ENCODE measurements at regions not wholly inside any gene's neighbourhood (a gene's known extent, or its start where the extent isn't known, plus 50 kb on each side); places are given as distances from the start of the nearest gene placed in this dataset.

- no peak for DNase-seq (ENCODE audit: low read depth)
Observed at GRCh38 chr15:39209548-39210211, 371.2 kb upstream of the THBS1 start.

GRCh38 chr15:39211108-39211979 is 369.5 kb upstream of the THBS1 start:
- DNase-seq (ENCODE audit: low read depth) = no peak

- no peak for DNase-seq (ENCODE audit: low read depth)
Observed at GRCh38 chr15:39213385-39213840, 367.5 kb upstream of the THBS1 start.

GRCh38 chr15:39215015-39215414 is 365.9 kb upstream of the THBS1 start:
- no peak for DNase-seq (ENCODE audit: low read depth)

GRCh38 chr15:39216816-39217215 is 364.1 kb upstream of the THBS1 start:
- DNase-seq (ENCODE audit: low read depth) = no peak

- DNase-seq (ENCODE audit: low read depth) = no peak
Observed at GRCh38 chr15:39219608-39220007, 361.3 kb upstream of the THBS1 start.

GRCh38 chr15:39226169-39226937 is 354.5 kb upstream of the THBS1 start:
- no peak for DNase-seq (ENCODE audit: low read depth)

- DNase-seq (ENCODE audit: low read depth) = no peak
Observed at GRCh38 chr15:39227001-39227400, 353.9 kb upstream of the THBS1 start.

- no peak for DNase-seq (ENCODE audit: low read depth)
Observed at GRCh38 chr15:39228889-39229288, 352.0 kb upstream of the THBS1 start.

- no peak for DNase-seq (ENCODE audit: low read depth)
Observed at GRCh38 chr15:39230205-39230907, 350.5 kb upstream of the THBS1 start.

GRCh38 chr15:39230908-39231285 is 350.0 kb upstream of the THBS1 start:
- no peak for DNase-seq (ENCODE audit: low read depth)

- no peak for DNase-seq (ENCODE audit: low read depth)
Observed at GRCh38 chr15:39232512-39232911, 348.4 kb upstream of the THBS1 start.

- no peak for DNase-seq (ENCODE audit: low read depth)
Observed at GRCh38 chr15:39235084-39235795, 345.6 kb upstream of the THBS1 start.

GRCh38 chr15:39236375-39236774 is 344.5 kb upstream of the THBS1 start:
- no peak for DNase-seq (ENCODE audit: low read depth)

GRCh38 chr15:39238443-39238842 is 342.4 kb upstream of the THBS1 start:
- DNase-seq (ENCODE audit: low read depth) = no peak

GRCh38 chr15:39239562-39239961 is 341.3 kb upstream of the THBS1 start:
- no peak for DNase-seq (ENCODE audit: low read depth)

GRCh38 chr15:39242345-39242744 is 338.5 kb upstream of the THBS1 start:
- DNase-seq (ENCODE audit: low read depth) = no peak

- DNase-seq (ENCODE audit: low read depth) = no peak
Observed at GRCh38 chr15:39243396-39243795, 337.5 kb upstream of the THBS1 start.

GRCh38 chr15:39244776-39245175 is 336.1 kb upstream of the THBS1 start:
- DNase-seq (ENCODE audit: low read depth) = no peak

GRCh38 chr15:39246523-39246922 is 334.4 kb upstream of the THBS1 start:
- DNase-seq (ENCODE audit: low read depth) = no peak

GRCh38 chr15:39247574-39247973 is 333.3 kb upstream of the THBS1 start:
- no peak for DNase-seq (ENCODE audit: low read depth)
